ENCODE measurements at regions not wholly inside any gene's neighbourhood (a gene's known extent, or its start where the extent isn't known, plus 50 kb on each side); places are given as distances from the start of the nearest gene placed in this dataset.
"Not testable (repeated sequence)": the region's sequence is repeated elsewhere in the genome, so short reads cannot be mapped to it uniquely, and the experiment has no call there.

DNA sequence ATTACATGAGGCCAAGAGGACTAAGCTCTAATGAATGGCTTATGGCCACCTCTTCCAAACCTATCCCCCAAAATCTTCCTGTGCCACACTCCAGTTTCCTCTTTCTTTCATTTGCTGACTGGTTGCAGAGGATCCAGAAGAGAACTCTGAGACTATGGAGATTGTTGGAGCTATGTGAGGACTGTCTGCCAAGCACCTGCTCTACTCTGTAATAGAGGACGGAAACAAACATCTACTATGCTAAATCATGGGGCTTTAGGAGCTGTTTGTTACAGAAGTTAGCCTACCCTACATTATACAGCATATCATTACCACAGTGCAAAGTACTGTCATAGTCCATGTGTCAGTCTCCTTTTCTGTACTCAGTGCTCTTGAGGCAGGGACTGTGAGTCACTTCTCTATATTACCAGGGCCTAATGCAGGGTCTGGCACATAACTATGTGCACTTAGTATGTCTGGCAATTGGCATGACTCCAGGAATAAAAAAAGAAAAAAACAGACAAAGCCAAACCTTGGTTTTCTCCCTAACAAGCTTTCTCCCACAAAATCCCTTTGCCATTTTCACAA lies 95.1 kb downstream of the RPAP3 start:
- in situ Hi-C loops (cut with MboI; ENCODE audit: low sequenced_read_pairs), result no loop called here

DNA sequence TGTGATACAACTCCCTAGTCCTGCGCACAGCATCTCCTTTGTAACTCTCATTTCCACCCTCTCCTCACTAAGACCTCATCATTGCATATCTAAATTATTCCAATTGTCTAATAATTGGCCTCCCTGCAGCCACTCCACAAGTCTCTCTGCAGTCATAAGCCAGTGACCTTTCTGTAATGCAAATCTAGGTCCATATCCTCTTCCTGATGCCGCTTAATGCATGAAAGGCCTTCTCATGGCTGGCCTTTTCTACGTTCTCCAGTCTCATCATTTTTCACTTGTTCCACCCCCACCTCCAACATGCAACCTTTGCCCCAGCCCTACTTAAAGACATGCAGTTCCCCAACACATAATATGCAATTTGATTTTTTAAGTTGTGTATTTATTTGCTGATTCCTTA lies 96.0 kb downstream of the RPAP3 start:
- in situ Hi-C loops (cut with MboI; ENCODE audit: low sequenced_read_pairs), result no loop called here

DNA sequence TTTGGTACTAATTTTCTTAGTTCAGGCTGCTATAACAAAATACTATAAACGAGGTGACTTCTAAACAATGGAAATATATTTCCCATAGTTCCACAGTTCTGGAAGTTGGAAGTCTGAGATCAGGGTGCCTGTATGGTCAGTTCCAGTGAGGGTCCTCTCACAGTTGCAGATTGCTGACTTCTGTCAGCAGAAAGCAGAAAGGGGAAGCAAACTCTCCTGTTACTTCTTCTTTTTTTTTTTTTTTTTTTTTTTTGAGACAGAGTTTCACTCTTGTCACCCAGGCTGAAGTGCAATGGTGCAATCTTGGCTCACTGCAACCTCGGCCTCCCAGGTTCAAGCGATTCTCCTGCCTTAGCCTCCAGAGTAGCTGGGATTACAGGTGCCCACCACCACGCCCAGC lies 97.2 kb downstream of the RPAP3 start:
- in situ Hi-C loops (cut with MboI; ENCODE audit: low sequenced_read_pairs), result not testable (repeated sequence)

DNA sequence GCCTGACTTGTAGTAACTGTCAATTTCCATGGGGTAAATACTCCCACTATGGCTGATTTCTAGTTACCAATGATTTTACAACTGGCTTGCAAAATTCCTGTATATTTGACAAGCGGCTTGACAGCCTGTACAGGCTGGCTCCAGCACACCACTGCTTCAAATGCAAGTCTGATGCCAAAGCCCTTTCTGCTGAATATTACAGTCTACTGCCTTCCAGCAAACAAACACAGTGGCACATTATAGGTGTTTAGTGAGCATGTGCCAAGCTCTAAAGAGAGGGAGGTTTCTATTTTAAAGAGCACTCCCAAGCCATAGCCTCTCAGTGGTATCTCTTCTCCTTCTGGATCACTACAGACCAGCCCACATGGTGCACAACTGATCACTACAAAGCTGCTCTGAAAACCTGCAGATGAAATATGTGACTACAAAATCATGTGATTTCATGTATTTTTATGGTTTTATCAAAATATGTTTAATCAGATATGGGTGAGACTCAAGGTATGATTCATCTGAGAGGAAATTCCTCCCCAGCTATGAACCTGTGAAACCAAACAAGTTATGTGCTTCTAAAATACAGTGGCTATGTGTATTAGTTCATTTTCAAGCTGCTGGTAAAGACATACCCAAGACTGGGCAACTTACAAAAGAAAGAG lies 101.5 kb downstream of the RPAP3 start:
- in situ Hi-C loops (cut with MboI; ENCODE audit: low sequenced_read_pairs), result no loop called here

DNA sequence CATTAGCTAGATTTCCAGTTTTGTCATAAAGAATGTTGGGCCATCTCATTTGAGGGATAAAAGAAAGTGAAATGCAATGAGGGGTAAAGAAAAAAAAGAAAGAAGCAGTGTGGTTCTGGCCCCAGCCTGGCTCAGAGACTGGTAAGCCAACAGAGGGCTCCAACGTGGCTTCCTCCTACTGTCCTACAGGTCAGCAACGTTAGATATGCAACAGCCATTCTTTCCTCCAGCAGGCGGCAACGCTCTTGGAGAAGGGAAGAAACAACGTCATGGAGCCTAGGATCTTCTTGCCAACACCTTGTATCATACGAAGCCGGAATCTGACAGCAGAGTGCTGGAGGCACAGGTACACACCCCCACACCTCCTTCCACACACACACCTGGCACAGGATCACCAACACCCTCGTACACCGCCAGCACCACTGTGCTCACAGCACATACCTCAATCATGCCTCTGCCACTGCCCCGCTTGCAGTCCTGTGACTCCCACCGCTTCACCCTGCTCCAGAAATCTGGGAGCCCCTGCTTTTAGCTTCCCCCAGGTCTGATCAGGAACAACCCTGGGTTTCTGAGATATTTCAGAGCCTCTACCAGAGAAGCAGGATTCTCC lies 102.8 kb downstream of the RPAP3 start:
- in situ Hi-C loops (cut with MboI; ENCODE audit: low sequenced_read_pairs), result no loop called here

DNA sequence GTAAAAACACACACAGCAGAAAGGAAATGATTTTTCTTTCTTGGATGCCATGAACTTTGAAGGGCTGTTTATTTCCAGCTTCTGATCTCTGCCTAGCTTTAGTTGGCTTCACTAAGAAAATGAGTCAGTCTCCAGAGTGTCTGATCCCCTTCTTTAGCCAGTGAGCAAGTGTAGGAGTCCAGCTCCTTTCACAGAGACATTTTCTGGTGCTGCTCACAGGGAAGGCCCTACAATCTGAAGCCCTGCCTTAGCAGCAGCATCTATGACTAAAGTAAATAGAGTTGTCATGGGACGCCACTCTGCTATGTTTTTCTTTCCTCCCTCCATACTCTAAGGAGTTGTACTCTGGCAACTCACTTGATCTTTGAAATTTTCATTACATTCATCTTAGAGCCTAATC lies 103.5 kb downstream of the RPAP3 start:
- in situ Hi-C loops (cut with MboI; ENCODE audit: low sequenced_read_pairs), result no loop called here

DNA sequence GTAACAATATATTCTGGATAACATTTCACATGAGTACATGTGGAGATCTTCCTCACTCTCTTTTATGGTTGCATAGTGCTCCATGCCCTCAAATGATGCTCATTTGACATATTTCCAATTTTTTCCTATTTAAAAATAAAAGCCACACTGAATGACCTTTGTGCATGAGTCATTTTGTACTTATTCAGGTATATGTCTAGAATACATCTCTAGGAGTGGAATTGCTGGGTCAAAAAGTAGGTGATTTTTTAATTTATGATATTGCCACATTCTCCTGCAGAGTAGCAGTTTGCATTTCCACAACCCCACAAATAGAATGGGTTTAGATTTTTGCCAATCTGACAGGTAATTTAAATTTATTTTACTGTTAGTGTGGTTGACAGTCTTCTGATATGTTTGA lies 104.8 kb downstream of the RPAP3 start:
- in situ Hi-C loops (cut with MboI; ENCODE audit: low sequenced_read_pairs), result no loop called here

DNA sequence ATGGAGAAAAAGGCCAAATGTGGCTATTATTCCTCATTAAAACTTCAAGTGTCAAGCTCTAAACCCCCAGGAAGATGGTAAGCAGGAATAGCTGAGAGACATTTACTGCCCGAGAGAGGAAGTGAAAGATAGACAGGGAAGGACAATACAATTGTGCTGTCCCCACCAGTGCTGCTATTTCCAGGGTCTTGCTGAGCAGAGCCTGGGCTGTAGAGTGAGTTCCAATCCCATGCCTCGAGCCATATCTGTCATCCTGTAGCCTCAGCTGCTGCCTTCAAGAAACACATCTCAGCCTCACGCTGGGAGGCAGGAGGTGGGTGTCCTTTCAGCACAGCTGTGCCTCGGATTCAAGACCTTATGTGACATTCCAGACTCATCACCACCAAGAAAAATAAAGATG lies 114.0 kb downstream of the RPAP3 start:
- in situ Hi-C loops (cut with MboI; ENCODE audit: low sequenced_read_pairs), result no loop called here

DNA sequence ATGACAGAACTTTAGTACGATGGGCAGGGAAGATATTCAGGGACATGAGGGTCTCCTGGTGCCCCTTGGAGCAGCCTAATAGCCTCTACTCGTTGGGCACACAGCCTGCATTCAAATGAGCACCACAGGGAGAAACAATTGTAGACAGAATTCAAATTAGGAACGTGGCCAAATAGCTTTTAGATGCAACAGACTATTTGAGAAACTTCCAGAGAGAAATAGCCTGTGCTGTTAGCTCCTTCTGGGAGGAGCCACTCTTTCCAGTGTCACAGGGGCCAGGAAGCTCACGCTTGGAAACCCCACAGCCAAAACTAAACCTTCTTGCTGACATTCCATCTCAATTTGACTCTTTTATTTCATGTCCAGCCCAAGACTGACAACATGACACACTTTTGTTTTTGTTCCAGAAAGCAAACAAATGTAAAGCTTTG lies 114.5 kb downstream of the RPAP3 start:
- in situ Hi-C loops (cut with MboI; ENCODE audit: low sequenced_read_pairs), result no loop called here

DNA sequence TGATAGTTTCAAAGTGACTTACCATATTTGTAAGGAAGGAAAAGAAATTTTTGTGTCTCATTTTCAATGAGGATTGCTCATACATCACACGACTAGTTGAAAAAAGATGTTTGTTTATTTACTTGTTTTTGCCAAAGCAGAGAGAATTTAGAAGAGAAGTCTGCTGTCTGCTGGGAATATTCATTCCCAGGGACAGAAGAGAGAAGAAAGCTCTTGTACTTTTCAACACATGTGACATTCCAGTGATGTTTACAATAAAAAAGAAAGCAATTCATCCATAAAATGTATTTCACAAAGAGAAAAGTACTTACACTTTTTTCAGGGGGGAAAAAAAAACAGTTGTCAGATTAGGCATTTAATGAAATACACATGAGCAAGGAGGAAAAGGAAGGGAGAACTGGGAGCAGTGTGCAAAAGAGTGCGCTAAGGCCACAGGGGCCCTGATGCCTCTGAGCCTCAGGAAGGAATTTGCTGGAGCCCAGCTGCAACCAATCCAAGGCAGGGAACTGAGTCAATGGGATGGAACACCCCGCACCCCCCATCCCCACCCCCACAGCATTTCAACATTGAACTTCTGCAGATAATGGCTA lies 115.0 kb downstream of the RPAP3 start:
- in situ Hi-C loops (cut with MboI; ENCODE audit: low sequenced_read_pairs), result no loop called here

DNA sequence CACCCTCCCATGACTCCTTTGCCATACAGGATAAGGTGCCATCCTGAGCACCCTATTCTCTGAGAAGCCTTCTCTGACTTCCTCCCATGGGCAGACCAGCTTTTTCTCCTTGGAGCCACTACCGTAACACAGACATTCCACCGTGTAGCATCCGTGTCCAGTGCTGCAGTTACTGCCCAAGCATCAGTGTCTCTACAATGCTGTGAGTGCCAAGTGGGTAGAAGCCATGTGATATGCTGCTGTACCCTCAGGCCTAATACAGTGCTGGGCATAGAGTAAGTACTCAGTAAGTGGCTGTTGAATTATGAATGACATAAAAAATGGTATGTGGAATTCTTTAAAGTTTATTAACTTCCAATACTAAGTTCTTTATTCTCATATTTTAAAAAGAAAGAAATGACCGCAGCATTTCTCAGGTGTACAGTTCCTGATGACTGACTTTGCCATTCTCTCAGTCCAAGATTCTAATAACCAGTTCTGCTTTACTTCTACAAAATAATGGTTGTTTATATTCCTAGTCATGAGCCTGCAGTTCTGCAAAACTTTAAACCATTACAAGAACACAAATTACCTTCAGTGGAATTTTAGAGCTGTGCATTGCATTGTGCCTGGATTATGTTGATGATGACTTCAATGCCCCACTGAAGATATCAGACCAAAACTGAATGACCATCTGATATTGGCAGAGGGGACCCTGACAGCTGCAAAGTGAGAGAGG lies 118.7 kb downstream of the RPAP3 start:
- in situ Hi-C loops (cut with MboI; ENCODE audit: low sequenced_read_pairs), result no loop called here

DNA sequence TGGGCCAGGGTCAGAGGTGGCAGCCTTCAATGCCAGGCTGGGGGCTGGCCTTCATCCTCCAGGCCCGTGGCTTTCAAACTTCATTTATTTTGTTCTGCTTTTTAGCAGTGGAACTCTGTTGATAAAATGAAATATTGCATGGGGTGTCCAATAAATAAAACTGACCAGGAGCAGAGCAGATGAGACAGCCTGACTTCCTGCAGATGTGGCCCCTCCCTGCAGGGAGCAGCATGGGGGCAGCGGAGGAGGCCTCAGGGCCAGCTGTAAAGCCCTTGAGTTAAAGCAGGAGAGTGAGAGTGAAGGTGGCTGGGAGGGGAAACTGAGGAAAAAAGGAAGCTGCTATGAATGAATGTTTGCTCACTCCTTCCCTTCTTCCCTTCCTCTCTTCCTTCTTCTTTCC lies 120.3 kb downstream of the RPAP3 start:
- in situ Hi-C loops (cut with MboI; ENCODE audit: low sequenced_read_pairs), result no loop called here

DNA sequence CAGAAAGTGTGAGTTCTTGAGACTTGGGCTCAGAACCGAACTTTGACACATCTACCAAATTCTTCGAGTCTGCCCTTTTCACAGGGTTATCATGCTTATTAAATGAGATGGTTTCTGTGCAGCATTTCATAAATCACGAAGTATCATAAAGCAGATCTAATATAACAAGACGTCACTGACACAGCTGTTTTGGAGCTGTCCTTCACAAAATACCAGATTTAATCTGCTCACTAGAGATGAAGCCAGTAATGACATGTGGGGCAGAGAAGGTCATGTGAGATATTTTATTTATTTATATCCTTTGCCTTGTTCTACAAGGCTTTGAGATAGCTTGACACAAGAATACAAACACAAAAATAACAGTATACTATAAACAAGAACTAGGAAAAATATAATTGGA lies 127.0 kb downstream of the RPAP3 start:
- in situ Hi-C loops (cut with MboI; ENCODE audit: low sequenced_read_pairs), result no loop called here

DNA sequence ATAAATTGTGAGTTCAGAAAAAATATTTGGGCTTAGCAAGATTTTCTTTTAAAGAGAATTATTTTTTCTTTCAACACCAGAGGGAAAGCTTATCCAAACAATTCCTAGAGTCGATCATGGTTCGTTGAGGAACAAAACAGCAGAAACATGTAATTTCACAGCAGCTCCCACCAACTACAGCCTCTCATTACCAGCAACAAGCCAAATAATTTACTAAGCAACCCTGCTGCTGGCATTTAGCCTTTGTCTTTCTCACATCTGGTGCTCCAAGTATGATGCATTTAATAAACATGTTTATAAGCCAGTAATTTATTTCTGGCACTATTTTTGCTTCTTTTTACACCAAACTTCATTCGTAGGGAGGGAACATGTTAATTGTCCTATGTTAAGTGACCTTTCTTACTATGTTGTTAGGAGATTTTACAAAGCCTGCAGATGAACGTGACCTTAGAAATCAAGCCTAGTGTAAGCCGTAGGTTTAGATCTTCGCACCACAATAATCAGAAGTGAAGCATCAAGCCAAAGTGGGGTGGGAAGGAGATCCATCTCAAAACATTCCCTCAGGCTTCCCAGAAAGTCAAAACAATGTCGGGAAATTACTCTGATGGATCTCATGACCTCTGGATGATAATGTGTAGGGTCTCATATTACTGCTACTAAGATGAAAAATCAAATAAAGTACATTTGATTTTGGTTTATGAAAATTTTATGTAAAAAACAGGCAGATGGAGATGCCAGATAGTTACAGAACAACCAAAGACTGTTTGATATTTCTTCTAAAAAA lies 128.4 kb downstream of the RPAP3 start:
- in situ Hi-C loops (cut with MboI; ENCODE audit: low sequenced_read_pairs), result no loop called here

DNA sequence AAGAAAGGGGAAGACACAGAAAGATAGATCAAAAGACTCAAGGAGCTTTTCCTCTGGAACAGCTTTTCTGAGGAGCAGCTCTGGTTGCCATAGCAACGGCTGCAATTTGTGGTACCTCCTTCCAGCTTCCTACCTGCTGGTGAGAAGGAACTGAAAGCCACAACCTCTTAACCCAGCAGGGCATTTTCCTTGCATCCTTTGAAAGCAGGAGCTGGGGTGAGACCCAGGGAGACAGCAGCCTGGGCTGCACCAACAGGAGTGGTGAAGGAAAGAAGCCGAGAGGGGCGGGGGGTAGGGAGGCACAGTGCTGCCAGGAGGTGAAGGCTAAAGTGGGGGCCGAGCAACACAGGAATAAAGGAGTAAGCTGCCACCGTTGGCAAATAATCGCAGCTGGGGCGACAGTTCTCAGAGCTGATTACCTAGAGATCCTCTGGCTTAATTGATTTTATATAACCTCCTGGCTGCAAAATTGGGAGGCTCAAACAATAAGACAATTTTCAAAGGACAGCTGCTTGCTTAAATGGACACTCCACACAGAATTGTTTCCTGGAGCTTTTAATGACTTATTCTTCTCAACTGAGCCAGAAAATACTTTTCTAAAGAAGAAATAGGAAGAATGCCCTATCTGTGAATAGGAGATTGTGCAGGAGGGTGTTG lies 129.4 kb downstream of the RPAP3 start:
- in situ Hi-C loops (cut with MboI; ENCODE audit: low sequenced_read_pairs), result no loop called here

DNA sequence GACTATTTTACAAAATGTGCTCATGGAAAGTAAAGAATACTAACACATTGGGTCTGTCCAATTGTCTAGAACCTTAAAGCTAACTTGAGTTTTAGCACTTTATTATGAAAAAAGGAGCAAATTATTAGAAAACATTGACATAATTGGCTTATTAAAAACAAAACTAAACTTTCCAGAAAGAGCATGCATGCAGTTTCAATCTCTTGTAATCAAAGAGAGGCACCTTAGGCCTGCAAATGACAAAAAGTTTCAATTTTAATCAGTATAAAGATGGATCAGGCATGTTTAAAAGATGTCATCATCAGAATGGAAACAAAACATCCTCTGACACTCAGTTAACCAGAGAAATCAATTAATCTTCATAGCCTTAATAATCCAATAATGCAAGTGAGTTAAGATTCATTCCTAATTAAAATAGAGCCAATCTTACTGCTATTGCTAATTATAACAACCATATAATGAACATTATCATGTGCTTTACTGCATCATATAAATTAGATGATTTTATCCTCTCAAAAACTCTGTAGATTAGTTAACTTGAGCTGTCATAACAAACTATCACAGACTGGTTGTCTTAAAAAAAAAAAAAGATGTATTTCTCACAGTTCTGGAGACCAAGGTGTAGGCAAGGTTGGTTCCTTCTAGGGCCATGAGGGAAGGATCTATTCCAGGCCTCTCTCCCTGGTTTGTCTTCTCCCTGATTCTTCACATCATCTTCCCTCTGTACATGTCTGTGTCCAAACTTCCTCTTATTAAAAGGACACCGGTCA lies 131.4 kb downstream of the RPAP3 start:
- in situ Hi-C loops (cut with MboI; ENCODE audit: low sequenced_read_pairs), result no loop called here

DNA sequence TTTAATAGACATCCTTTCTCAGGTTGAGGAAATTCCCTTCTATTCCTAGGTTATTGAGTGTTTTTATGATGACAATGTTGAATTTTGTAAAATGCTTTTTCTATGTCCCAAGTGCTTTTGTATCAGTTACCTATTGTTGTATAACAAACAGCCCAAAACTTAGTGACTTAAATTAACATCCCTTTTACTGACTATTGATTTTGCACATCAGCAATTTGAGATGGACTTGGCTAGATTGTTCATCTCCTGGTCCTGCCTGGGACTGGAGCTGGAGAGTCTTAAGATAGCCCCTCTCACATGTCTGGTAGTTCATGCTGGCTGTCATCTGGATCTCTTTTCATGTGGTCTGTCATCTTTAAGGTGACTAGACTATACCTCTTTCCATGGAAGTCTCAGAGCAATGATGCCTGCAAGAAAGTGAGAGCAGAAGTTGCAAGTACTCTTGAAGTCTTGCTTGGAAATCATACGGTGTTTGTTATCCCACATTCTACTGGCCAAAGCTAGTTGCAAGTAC lies 132.6 kb downstream of the RPAP3 start:
- in situ Hi-C loops (cut with MboI; ENCODE audit: low sequenced_read_pairs), result no loop called here

DNA sequence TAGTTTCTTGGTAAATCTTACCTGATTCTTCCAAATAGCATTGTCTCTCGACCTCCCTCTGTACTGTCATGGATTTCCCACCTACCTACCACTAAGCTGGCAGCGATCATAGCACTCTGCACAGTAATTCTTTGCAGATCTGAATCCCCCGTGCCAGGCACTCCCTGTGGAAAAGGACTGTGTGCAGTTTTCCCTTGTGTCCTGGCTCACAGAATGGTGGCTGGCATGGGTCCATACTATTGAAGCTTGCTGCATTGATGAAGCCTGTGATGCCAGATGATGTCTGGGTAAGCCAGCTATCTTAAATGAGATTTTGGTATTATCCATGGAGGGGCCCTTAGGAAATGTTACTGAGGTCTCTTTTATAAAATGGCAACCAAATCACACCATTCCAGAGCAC lies 135.7 kb downstream of the RPAP3 start:
- in situ Hi-C loops (cut with MboI; ENCODE audit: low sequenced_read_pairs), result no loop called here

DNA sequence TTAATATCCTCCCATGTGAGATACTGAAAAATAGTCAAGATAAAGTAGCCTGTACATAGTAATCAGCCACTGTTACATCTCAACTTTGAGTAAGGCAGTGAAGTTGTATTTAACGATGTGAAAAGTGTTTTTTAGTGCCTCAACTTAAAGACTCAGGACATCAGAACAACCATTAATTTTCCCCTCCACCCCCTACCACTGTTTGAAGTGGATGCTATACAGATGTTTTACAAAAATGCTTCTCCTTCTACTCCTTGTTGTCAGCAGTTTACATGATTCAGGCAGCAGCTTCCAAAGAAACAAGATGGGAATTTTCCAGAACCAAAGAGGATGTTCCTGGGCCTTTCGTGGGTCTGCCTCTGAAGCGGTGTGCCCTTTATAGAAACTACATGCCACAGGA lies 143.6 kb downstream of the RPAP3 start:
- in situ Hi-C loops (cut with MboI; ENCODE audit: low sequenced_read_pairs), result no loop called here
